ENCODE measurements at regions not wholly inside any gene's neighbourhood (a gene's known extent, or its start where the extent isn't known, plus 50 kb on each side); places are given as distances from the start of the nearest gene placed in this dataset.

DNA sequence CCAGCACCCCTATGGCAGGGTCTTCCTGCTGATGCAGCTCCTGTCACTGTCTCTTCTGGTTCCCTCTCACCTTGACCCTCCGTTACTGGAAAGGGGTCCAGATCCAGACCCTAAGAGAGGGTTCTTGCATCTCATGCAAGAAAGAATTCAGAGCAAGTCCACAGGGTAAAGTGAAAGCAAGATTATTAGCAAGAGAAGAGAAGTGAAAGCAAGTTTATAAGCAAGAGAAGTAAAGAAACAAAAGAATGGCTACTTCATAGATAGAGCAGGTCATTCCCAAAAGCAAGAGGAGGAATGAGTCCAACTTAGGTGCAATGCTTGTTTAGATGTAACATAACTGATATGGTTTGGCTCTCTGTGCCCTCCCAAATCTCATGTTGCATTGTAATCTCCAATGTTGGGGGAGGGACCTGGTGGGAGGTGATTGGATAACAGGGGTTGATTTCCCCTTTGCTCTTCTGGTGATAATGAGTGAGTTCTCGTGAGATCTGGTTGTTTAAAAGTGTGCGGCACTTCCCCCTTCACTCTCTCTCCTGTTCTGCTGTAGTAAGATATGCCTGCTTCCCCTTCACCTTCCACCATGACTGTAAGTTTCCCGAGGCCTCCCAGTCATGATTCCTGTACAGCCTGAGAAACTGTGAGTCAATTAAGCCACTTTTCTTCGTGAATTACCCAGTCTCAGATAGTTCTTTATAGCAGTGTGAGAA, 183.3 kb downstream of the MED10 start:
- DNase-seq (no peak), ATAC-seq (no peak)
- intact Hi-C loops (cut with DNase I) = no loop called here
- no peak for TF ChIP-seq POLR2A (IDR thresholded peaks at IDR 0.05)
- TF ChIP-seq, protein P1, sequence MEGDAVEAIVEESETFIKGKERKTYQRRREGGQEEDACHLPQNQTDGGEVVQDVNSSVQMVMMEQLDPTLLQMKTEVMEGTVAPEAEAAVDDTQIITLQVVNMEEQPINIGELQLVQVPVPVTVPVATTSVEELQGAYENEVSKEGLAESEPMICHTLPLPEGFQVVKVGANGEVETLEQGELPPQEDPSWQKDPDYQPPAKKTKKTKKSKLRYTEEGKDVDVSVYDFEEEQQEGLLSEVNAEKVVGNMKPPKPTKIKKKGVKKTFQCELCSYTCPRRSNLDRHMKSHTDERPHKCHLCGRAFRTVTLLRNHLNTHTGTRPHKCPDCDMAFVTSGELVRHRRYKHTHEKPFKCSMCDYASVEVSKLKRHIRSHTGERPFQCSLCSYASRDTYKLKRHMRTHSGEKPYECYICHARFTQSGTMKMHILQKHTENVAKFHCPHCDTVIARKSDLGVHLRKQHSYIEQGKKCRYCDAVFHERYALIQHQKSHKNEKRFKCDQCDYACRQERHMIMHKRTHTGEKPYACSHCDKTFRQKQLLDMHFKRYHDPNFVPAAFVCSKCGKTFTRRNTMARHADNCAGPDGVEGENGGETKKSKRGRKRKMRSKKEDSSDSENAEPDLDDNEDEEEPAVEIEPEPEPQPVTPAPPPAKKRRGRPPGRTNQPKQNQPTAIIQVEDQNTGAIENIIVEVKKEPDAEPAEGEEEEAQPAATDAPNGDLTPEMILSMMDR (IDR thresholded peaks at IDR 0.05) = no peak
- 64% methylated on average over 5 of the region's 5 CpGs for WGBS (ENCODE audit: insufficient coverage, low coverage, low lambda C conversion rate, missing lambda C conversion rate)
- H3K9me3 ChIP-seq = no peaks in the 10 kb centered on the region
- H3K4me3 ChIP-seq = no peak overlapping the region
- H3K27me3 ChIP-seq = no peaks in the 10 kb centered on the region
- H3K4me1 ChIP-seq = no peaks in the 10 kb centered on the region
- no peak overlapping the region for H3K27ac ChIP-seq
- no peaks in the 10 kb centered on the region for H3K36me3 ChIP-seq

DNA sequence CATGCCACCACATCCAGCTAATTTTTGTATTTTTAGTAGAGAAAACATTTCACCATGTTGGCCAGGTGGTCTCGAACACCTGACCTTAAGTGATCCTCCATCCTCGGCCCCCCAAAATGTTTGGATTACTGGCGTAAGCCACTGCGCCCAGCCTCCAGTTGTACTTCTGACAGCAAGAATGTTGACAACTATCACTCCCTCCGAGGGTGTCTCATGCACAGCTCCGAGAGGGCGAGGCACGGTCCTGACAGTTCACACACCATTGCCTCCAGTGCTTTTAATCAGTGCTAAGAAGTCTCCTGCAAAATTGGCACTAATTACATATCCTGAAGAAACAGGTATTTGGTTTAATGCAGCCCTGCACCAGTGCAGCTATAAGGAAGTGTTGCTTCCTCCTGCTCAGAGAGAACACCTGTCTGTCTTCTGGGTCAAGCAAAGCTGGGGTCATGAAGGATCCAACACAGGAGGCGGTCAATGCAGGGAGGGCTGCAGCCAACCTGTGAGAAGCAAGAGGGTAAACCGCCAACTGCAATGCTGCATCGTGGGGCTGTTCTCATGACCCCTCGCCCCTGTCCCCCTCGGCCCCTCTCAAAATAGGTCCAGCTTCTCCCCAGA, 184.0 kb downstream of the MED10 start:
- 85% methylated on average over 9 of the region's 13 CpGs for WGBS (ENCODE audit: insufficient coverage, low coverage, low lambda C conversion rate, missing lambda C conversion rate)

DNA sequence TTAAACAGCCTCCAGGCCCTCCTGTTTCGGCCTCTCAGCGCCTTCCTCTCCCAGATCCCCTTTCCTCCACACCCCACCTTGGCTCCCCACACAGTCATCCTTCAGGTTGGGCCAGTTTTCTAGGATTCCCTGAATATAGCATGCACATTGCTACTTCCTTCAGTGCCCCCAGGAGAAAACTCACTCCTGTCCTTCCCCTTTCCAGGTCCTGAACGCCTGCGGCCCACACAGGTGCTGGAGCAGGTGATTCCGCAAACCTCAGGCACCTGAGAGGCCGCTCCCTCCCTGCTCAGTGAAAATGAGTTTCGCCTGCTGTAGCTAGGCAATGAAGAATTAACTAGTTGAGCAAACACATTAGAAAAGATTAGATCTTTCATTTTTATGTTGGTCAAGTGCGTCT, 185.0 kb downstream of the MED10 start:
- ATAC-seq (no peak), DNase-seq (no peak)
- TF ChIP-seq POLR2A (IDR thresholded peaks at IDR 0.05) = no peak
- no peaks in the 10 kb centered on the region for H3K27me3 ChIP-seq
- 71% methylated on average over 7 of the region's 8 CpGs for WGBS (ENCODE audit: insufficient coverage, low coverage, low lambda C conversion rate, missing lambda C conversion rate)
- H3K36me3 ChIP-seq = no peaks in the 10 kb centered on the region
- H3K9me3 ChIP-seq = no peaks in the 10 kb centered on the region
- no peak overlapping the region for H3K27ac ChIP-seq
- H3K4me3 ChIP-seq = no peak overlapping the region
- intact Hi-C loops (cut with DNase I) = no loop called here
- H3K4me1 ChIP-seq = no peaks in the 10 kb centered on the region

More for the DNA sequence above, 184.0 kb downstream of the MED10 start:
- no peak for DNase-seq
- Histone ChIP-seq H3K36me3 (no peaks in the 10 kb centered on the region), H3K27ac (no peak overlapping the region), H3K9me3 (no peaks in the 10 kb centered on the region), H3K27me3 (no peaks in the 10 kb centered on the region), H3K4me1 (no peaks in the 10 kb centered on the region), H3K4me3 (no peak overlapping the region)
- TF ChIP-seq, protein P1 (IDR thresholded peaks at IDR 0.05) = no peak
- no peak for TF ChIP-seq POLR2A (IDR thresholded peaks at IDR 0.05)
- intact Hi-C loops (cut with DNase I) = no loop called here
- no peak for ATAC-seq

DNA sequence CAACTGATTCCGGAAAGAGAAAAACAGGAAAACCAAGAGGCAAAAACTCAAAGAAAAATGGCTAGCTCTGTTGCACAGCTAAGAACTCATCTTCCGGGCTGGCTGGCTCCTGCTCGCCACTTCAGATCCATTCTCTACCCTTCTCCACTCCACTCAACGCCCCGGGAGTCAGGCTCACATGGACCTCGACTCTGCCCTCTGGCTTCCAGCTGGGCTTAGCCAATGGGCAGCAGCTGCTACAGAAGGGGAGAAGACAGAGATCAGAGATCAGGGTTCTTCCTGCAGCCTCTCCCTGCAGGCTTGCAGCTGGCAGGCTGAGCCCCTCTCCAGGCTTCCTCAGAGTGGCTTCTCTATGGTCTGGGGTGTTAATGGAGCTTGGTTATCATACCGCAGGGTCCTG, 187.5 kb downstream of the MED10 start:
- 60% methylated on average over 3 of the region's 7 CpGs for whole genome bisulfite sequencing (ENCODE audit: insufficient coverage, low coverage, low lambda C conversion rate, missing lambda C conversion rate)
- no peak for ATAC-seq
- no peak overlapping the region for H3K4me3 ChIP-seq
- intact Hi-C loops (cut with DNase I) = no loop called here
- no peaks in the 10 kb centered on the region for H3K36me3 ChIP-seq
- no peaks in the 10 kb centered on the region for H3K27me3 ChIP-seq
- H3K27ac ChIP-seq = no peak overlapping the region
- no peaks in the 10 kb centered on the region for H3K4me1 ChIP-seq
- TF ChIP-seq, protein P1 (IDR thresholded peaks at IDR 0.05) = no peak
- no peak for TF ChIP-seq POLR2A (IDR thresholded peaks at IDR 0.05)
- no peak for DNase-seq
- no peaks in the 10 kb centered on the region for H3K9me3 ChIP-seq

DNA sequence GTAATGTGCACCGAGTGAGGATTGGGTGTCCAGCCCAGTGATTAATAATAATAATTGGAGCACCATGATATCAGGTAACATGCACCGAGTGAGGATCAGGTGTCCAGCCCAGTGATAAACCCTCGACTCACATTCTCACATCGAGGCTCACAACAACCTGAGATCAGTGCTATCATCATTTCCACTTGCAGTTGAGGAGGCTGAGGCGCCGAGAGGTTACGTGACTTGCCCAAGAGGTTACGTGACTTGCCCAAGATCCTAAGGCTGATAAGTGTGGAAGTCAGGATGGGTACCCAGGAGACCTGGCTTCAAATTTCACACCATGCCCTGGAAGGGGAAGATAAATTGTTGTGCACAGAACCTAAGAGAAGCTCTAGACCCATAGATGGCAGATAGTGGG, 189.4 kb downstream of the MED10 start:
- DNase-seq (no peak), ATAC-seq (no peak)
- no peaks in the 10 kb centered on the region for H3K4me1 ChIP-seq
- no peaks in the 10 kb centered on the region for H3K36me3 ChIP-seq
- no peak overlapping the region for H3K4me3 ChIP-seq
- H3K27ac ChIP-seq = no peak overlapping the region
- TF ChIP-seq, protein P1 (IDR thresholded peaks at IDR 0.05) = no peak
- no peak for TF ChIP-seq POLR2A (IDR thresholded peaks at IDR 0.05)
- intact Hi-C loops (cut with DNase I) = no loop called here
- 89% methylated on average over 8 of the region's 8 CpGs for WGBS (ENCODE audit: insufficient coverage, low coverage, low lambda C conversion rate, missing lambda C conversion rate)
- no peaks in the 10 kb centered on the region for H3K27me3 ChIP-seq
- no peaks in the 10 kb centered on the region for H3K9me3 ChIP-seq
